ENCODE measurements at regions not wholly inside any gene's neighbourhood (a gene's known extent, or its start where the extent isn't known, plus 50 kb on each side); places are given as distances from the start of the nearest gene placed in this dataset.

DNA sequence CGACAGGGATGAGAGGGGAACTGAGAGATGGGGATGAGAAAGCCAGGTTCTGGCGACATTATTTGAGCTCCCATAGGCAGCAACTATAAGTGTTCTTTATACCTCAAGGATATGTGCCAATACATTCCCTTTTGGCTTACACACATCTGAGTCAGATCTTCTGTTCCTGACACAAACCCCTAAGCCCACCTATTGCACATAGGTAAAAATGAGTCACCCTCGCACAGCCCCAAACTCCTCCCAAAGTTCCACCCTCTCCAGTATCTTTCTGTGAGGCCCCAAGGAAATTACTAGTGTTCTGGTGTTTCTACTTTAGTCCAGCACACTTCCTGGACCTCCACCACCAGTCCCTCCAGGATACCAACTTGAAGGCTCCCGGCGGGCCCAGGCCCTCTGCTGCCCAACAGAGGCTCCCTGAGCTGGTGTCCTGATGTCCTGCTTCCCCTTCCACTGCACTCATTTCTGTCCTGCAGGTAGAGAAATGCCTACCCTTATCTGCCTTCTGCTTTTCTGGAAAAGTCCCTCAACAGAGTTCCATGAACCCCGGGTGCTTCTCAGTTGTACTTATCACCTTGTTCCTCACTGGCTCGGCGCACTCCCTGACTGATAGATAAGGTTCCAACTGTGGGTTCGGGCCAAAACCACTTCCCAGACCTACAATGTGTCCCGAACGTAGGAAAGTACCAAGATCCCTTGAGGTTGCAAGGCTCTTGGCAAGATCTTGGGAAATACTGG is 125.5 kb downstream of the EN1 start (continued):
- 0 out of 2 replicates have a peak, but pooled peaks have one; percentile 20 for TF ChIP-seq MGA (IDR thresholded peaks at IDR 0.05)
- no peak for TF ChIP-seq DDX20 (tag; IDR thresholded peaks at IDR 0.05; ENCODE audit: low read depth)
- no peak for TF ChIP-seq NCOA4 (IDR thresholded peaks at IDR 0.05; ENCODE audit: partially characterized antibody)
- TF ChIP-seq, protein P1, sequence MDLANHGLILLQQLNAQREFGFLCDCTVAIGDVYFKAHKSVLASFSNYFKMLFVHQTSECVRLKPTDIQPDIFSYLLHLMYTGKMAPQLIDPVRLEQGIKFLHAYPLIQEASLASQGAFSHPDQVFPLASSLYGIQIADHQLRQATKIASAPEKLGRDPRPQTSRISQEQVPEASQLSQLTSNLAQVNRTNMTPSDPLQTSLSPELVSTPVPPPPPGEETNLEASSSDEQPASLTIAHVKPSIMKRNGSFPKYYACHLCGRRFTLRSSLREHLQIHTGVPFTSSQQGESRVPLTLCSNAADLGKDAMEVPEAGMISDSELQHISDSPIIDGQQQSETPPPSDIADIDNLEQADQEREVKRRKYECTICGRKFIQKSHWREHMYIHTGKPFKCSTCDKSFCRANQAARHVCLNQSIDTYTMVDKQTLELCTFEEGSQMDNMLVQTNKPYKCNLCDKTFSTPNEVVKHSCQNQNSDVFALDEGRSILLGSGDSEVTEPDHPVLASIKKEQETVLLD (IDR thresholded peaks at IDR 0.05) = 0 out of 2 replicates have a peak, but pooled peaks have one; percentile 39
- no peak for TF ChIP-seq NR2C2 (CRISPR knock-in tag; IDR thresholded peaks at IDR 0.05)
- TF ChIP-seq NR2C2 (tag; IDR thresholded peaks at IDR 0.05) = no peak
- peak; percentile 80 for TF ChIP-seq MTA2 (IDR thresholded peaks at IDR 0.05; ENCODE audit: low read depth)
- no peak for TF ChIP-seq HSF4 (CRISPR knock-in tag; IDR thresholded peaks at IDR 0.05; ENCODE audit: borderline replicate concordance)
- TF ChIP-seq ZNF175 (CRISPR knock-in tag; IDR thresholded peaks at IDR 0.05; ENCODE audit: low read depth) = no peak
- no peak for TF ChIP-seq IFI16 (CRISPR knock-in tag; IDR thresholded peaks at IDR 0.05)
- TF ChIP-seq, protein P2, sequence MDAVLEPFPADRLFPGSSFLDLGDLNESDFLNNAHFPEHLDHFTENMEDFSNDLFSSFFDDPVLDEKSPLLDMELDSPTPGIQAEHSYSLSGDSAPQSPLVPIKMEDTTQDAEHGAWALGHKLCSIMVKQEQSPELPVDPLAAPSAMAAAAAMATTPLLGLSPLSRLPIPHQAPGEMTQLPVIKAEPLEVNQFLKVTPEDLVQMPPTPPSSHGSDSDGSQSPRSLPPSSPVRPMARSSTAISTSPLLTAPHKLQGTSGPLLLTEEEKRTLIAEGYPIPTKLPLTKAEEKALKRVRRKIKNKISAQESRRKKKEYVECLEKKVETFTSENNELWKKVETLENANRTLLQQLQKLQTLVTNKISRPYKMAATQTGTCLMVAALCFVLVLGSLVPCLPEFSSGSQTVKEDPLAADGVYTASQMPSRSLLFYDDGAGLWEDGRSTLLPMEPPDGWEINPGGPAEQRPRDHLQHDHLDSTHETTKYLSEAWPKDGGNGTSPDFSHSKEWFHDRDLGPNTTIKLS (IDR thresholded peaks at IDR 0.05; ENCODE audit: borderline replicate concordance, low read depth) = no peak
- TF ChIP-seq NCOR1 (IDR thresholded peaks at IDR 0.05) = peak; percentile 80

Measured in K562 (cell line).